HG02571 (cell line): ENCODE measurements at regions not wholly inside any gene's neighbourhood (a gene's known extent, or its start where the extent isn't known, plus 50 kb on each side); places are given as distances from the start of the nearest gene placed in this dataset.

Experiments used
- ATAC-seq: cut with Tn5 transposase; IDR thresholded peaks from one replicate; pipeline ENCODE4 v1.9.1; 2021; ENCODE audit warnings: mild to moderate bottlenecking, moderate library complexity; ENCODE audit not compliant: unreplicated experiment

DNA sequence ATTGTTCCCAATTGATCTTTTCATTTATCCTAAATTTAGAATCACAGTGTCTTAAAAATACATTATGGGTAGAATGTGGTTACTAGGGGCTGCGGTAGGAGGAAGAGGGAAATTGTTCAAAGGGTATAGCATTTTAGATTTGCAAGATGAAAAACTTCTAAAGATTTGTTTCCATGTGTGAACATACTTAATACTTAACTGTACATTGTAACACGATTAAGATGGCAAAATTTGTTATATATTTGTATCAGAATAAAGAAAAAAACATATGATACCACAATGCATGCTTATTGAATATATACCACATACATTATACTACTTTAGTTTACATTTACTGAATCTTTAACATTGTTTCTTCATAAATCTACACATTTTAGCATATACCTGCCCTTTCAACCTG lies 677.3 kb upstream of the PCDH20 start:
- ATAC-seq = no peak

DNA sequence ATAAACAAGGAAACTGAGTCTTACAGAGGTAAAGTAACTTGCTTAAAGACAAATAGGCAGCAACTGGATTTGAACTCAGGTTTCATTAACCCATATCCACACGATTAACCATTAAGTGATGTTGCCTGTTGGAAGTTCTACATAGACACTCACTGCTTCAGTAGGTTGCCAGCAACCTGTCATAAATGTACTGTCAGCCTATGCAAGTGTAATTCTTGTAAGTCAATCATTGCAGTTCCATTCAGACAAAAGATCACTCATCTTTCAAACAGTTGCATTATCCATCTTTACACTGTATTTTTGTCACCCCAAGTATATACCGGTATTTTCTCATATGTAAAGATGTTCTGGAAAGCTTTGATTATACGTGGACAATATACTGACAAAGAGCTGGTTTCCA lies 676.9 kb upstream of the PCDH20 start:
- no peak for ATAC-seq

DNA sequence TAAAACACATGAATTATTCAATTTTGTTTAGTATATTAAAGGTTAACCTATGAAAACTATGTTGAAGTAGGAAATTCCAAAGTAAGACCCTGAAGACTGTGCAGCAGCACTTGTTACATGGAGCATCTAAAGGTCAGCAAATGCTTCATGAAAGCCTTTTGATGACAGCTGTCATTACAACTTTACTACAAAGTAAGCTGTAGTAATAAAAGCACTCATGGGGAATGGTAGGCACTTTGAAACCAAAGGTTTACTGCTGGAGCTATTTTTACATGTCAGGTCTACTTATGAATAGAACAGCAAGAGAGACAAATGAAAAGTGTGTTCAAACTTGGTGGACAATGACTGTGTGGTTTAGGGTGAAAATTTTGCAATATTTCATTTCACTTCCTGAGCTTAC lies 672.5 kb upstream of the PCDH20 start:
- ATAC-seq = no peak

DNA sequence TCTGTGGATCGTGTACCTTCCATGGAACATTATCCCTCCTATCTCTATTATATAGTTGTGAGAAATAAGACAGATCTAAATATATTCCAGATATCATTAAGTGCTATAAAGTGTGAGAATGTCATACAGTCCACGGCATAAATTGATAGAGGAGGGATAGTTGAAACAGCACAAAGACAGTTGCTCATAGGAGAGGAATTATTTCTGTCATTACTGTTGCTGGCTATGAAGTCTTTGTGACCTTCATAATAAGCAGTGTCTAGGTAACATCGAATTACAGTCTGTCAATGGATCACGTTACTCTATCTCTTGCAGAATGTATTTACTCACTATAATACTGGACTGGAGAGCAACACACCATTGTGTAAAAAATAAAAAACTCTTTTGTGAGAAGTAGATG lies 671.5 kb upstream of the PCDH20 start:
- ATAC-seq = no peak

DNA sequence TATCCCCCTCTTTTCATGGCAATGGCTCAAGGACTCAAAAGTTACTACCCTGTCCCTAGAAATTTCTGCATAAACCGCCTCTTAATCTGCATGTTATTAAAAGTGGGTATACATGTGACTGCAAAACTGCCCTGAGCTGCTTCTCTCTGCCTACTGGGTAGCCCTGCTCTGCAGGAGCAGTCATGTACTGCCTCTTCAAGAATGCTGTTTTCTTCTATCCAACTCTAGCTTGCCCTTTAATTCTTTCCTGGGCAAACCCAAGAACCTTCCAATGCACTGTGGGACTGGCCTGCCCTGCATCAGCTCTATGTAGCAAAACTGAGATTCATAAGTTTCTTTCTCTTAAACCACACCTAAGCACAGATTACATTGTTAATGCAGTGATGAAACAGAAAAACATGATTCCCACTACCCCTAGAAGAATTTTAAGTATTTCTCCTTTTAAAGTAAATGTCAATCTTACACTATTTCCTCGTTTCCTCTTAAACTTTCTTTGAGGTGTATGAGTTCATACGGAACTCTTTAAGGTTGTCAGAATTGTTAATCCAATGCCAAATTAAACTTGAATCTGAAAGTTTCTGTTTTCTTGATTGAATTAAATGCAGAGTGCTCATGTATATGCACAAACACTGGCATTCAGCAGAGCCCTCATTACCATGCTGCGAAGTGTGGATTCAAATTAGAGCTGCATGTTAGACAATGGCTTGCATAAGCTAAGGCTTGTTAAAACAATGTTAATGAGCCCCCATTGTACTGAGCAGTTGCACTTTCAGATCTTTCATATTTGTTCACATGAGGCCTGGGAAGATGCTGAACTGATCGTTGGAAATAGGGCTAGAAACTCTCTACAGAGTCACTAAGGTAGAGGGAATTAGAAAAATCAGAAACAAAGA lies 669.9 kb upstream of the PCDH20 start:
- ATAC-seq = no peak

DNA sequence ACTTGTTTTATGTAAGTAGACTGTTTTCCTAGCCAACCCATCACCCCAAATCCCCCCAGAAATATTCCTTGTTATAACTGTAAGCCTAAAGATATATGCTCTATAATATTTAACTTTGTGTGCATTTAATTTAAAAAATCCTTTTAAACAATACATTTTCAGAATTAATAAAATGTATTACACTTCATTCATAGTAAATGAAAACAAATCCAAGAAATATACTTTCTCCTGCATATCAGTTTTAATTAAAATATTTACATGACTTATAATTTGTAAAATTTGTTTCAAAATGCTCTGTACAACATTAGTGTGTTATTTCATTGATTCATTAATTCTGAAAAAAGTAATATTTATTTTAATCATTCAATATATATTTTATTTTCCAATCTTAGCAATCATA lies 669.1 kb upstream of the PCDH20 start:
- no peak for ATAC-seq

DNA sequence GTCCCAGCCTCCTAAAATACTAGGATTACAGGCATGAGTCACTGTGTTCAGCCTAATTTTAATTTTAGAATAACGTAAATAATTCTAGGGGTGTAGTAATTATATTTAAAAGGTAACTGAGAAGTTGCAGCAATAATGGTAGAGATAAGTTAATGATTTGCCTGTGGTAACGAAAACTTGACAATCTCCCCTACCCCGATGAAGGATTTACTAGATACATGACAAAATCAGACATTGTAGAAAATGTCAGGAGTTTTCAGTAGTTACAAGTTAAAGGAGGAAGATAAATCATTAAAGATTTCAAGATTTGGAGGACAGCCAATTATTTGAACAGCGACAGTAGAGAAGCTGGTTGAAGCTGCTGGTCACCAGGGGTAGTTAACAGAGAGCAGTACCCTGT lies 652.2 kb upstream of the PCDH20 start:
- no peak for ATAC-seq

DNA sequence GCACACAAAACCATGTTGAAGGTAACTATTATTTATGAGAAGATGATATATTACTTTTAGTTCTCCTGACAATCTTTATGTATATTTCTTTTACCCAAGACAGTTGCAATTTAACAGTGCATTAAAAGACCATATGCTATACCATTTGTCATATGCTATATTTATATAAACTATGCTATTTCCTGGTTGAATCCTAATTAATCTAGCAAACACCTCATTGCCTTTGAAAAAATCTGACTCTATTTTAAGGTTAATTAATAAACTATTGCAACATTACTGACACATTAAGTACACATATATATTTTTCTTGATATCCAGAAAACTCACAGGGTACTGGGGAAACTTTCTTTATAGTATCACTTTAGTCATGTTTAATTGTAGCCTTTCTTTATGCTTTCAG lies 649.4 kb upstream of the PCDH20 start:
- no peak for ATAC-seq

DNA sequence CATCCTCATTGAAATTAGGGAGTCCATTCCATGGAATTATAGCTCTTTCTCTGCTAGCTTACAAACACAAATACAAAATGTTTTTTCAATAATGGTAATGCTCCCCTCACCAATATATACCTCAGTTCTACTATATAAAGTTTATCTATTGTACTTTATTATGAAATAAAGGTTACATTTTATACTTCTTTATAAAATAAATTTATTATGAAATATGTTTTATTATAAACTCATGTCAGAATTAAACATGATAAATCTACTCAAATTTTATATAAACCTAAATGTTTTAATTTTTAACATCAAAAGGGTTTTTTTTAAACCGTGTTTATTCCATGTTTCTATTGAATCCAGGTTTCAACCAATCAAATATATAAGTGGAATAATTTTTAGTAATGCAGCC lies 646.1 kb upstream of the PCDH20 start:
- ATAC-seq = no peak

DNA sequence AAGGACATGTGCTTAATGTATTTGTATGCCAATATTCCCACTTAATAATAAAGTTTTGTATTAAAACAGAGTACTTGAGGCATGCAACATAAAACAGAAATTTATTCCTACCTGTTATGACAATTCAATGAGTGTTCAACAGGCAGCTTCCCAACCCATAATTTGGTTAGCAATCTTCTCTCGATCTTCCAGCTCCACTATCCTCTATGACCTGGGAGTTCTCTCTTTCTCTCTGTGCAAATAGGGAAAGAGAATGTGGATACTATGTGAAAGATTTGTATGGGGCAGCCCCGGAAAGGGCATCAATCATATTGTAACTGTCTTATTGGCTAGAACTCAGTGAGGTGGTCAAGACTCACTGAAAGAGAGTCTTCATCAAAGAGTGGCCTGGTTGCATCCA lies 644.9 kb upstream of the PCDH20 start:
- ATAC-seq = no peak

DNA sequence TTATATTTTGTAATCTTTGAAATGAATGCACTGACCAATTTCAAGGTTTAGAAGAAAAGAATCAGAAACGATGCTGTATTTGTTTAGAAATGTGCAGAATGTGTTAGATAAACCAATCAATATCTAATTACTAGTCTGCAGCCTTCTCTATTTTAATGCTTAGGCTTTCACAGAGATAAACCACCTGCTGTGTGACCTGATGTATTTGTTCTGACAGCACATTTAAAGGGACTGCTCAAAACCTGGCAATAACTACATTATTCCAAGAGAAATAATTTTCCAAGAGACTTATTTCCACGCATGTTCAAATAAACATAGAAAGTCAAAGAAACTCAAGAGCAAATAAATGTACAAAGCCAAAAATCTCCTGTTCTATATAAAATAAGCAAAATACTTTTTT lies 641.6 kb upstream of the PCDH20 start:
- no peak for ATAC-seq

DNA sequence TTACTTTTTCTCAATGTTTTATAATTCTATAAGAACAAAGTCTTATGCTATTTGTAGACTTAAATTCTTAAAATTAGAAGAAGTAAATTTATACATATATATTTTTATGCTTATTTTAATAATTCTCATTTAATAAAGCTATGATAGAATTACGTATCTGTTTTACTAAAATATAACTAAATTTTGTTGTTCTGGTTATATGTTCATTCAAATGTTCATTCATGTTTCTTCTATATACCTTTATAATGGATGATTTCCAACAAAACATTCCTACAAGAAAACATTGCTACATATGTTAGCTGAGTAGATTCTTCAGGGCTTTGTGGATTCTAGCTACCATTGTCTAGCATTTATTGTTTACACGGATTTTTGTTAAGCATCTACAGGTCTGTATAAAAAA lies 634.3 kb upstream of the PCDH20 start:
- ATAC-seq = no peak

DNA sequence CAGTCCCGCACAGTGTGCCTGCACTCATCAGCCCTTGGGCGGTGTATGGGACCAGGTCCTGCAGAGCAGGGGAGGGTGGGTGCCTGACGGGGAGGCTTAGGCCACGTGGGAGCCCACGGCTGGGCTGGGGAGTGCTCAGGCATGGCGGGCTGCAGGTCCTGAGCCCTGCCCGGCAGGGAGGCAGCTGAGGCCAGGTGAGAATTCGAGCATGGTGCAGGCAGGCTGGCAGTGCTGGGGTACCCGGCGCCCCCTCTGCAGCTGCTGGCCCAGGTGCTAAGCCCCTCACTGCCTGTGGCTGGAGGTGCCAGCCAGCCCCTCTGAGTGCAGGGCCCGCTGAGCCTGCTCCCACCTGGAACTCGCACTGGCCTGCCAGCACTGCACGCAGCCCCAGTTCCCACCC lies 630.9 kb upstream of the PCDH20 start:
- no peak for ATAC-seq

DNA sequence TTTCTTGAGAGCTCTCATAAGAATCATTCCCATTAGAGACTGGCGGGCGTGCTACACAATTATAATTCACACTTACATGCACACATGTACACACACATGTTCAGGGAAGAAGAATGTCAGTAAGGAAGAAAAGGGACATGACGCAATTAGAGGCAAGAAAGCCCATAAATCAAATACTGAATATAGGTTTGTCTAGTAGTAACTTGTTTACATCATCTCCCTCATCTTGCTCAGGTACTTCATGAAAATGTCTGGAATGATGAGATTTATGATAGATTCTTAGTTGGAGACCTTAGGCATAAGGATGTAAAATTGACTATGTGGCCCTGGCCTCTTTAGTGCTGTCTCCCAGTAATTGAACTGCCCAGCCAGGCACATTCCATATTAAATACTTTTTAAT lies 628.0 kb upstream of the PCDH20 start:
- ATAC-seq = no peak

DNA sequence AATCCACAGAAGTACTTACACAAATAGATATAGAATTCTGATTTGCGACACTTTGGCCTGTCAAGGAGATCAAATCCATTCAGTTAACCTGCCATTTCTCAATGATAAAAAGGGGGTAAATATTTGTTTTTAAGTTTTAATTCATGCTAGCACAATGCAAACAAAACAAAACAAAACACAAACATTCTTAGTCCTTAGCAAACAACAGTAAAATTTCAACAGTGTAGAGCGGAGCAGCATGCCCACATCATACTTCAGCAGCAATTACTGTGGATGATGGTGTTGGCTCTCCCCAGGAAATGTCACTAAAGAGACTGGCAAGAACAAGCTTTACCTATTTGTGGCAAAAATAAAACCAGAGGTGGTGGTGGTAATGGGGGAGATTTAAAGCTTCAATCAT lies 625.2 kb upstream of the PCDH20 start:
- ATAC-seq = no peak

DNA sequence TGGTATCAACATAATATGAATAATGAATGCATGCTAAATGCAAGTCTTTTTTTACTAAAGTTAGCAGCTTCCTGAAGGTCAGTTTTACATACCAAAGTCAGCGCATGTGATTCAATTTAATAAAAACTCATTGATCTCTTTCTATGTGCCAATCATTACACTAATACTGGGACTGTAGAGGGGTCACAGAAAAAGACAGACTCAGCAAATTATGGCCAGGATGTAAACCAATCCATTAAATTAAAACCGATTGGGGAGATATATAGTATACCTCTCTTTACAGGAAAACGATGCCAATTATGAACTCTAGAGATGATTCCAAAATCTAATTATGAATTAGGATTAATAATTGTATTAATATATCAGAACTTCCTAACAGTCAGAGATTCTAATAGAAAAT lies 624.4 kb upstream of the PCDH20 start:
- ATAC-seq = no peak

DNA sequence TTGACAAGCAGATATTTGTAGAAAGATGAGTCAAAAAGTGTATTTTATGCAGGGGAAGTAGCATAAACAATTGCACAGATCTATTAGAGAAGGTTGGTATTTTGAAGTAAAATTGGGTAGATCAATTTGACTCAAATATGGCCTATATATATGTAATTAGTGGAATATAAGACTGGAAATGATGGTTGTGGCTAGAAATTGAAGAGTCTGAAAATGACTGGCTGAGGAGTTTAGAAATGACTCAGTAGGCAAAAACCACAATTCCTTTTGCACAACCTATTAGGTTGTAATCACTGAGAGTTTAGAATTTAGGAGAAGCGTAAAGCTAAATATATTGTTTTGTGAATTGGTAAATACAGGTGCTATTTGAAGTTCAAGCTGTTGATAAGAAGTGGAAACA lies 622.6 kb upstream of the PCDH20 start:
- no peak for ATAC-seq

DNA sequence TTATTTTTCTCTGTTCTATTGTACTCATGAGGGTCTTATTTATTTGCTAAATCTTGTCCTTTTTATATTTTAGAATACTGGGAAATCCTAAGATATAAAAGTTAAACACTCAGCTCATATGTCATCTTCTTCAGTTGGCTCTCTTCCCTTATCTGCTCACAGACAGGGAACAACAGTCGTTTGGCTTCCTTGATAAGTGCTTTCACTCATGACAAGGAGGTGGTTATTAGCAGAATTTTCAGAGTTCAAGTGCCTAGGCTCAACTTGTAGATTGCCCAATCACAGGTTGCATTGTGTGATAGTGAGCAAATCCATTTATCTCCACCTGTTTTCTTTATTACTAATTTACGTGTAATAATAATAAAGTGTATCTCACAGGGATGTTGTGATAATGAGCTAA lies 620.3 kb upstream of the PCDH20 start:
- ATAC-seq = no peak

DNA sequence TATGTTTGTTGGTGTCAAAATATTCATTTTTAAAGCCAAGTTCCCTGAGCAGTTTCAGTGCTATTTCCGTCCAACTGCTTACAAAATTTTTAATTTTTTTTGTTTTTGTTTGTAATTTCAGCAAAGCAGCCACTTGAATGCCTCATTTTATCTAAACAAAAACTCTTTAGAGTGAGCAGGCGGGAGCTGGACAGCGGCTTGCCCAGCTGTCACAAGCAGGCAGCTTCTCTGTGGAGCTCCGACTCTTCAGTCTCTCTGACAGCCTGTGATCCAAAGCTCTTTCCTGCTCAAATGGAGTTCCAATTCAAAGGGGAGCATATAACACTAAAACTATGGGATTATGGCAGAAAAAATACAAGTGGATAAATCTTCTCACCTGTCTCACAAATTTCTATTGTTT lies 618.3 kb upstream of the PCDH20 start:
- ATAC-seq = no peak

DNA sequence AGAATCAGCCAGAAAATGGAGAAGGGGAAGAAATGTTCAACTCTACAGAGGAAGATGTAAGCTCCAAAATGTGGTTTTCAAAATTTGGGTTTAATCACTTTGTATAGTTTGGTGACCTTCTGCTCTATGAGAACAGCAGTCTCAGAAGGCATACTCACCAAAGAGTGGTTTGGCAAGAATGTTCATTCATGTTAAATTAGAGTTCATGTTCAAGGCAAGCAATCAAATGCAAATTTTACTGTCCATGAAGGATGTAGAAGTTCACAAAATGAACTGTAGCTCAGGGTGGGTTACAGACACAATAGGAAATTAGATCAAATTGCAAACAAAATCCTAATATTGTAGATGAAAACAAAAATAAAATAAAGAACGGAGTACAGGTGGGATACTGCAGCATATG lies 606.7 kb upstream of the PCDH20 start:
- no peak for ATAC-seq

DNA sequence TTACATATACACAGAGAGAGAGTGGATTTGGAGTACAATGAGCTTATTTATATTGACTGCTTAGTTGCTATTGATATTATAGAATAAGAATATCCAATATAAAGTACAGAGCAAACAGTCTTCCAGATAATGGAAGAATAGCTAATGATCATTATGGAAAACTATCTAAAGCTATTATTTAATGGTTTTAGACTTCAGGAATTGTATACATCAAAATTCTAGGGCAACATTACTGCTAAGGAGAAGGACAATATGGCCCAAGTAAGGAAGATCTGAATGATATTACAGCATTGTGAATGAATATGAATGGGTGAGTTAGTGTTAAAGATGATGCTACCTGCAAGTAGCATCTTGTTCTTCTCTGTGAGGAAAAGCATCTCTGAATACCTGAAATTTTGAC lies 604.2 kb upstream of the PCDH20 start:
- ATAC-seq = no peak

DNA sequence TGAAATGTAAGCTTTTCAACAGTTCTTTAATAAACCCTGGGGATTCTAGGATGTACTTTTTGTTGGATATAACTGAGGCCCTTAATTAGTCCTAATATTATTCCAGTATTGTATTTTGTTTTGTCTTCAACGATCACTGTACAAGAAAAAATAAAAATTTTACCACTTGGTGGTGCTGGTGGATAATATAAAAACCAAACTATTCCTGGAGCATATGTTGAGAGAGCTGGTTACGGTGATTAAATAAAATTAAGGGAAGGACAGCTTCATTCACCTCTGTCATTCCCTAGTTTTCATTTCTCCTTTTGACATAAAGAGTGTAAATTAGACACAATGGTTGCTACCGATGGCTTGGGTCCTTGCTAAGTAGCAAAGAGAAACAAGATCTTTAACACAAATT lies 598.6 kb upstream of the PCDH20 start:
- ATAC-seq = no peak

DNA sequence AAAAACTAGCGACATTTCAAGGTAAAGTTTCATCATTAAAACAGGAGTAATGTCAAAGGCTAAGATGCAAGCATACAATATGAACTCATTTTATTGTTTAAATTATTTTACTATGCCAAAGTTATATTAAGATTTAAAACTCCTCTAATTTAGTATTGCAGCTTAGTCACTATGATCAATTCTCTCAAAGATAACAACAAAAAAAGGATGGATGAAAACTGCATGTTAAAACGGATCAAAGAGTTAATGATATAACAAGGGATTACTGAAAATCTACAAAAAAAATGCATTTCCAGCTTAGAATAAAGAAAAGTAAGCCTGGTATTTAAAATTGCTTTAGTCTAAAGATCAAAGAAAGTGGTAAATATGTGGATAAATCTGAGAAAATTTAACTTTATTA lies 587.8 kb upstream of the PCDH20 start:
- no peak for ATAC-seq
